ENCODE measurements at regions not wholly inside any gene's neighbourhood (a gene's known extent, or its start where the extent isn't known, plus 50 kb on each side); places are given as distances from the start of the nearest gene placed in this dataset.
"Not testable (repeated sequence)": the region's sequence is repeated elsewhere in the genome, so short reads cannot be mapped to it uniquely, and the experiment has no call there.

- not testable (repeated sequence) for TF ChIP-seq CTCF (IDR thresholded peaks at IDR 0.05); SIN3A (IDR thresholded peaks at IDR 0.05; ENCODE audit: borderline replicate concordance, insufficient read depth, low read depth, low read length)
Observed at GRCh38 chr12:27171494-27171893, 72.6 kb upstream of the STK38L start.

Measured in Panc1 (cell line).